Neural cell (in vitro differentiated cells): ENCODE measurements at regions not wholly inside any gene's neighbourhood (a gene's known extent, or its start where the extent isn't known, plus 50 kb on each side); places are given as distances from the start of the nearest gene placed in this dataset.

Source experiments
- CTCF ChIP-seq: fragments of 450-650 bp; IDR thresholded peaks from 2 replicates; pipeline ENCODE4 v1.5.1; 2014; ENCODE audit warnings: antibody characterized with exemption, mild to moderate bottlenecking, moderate library complexity; ENCODE audit not compliant: poor library complexity, severe bottlenecking
- EP300 ChIP-seq: fragments of 450-650 bp; conservative IDR thresholded peaks from 2 replicates; pipeline ENCODE4 v1.6.1; 2014; ENCODE audit warnings: antibody characterized with exemption, mild to moderate bottlenecking, moderate library complexity; ENCODE audit not compliant: poor library complexity, severe bottlenecking
- EZH2 ChIP-seq: fragments of 200-600, 300-800 bp; shearing (Covaris generic), sonication (generic); IDR thresholded peaks from 2 replicates; pipeline ENCODE4 v1.6.1; 2014; ENCODE audit warnings: antibody characterized with exemption, low read length, borderline replicate concordance, mild to moderate bottlenecking; ENCODE audit not compliant: insufficient read depth, poor library complexity, severe bottlenecking
- POLR2AphosphoS5 ChIP-seq: IDR thresholded peaks from 2 replicates; pipeline ENCODE4 v1.6.1; 2012
- RAD21 ChIP-seq: fragments of 450-650 bp; conservative IDR thresholded peaks from 2 replicates; pipeline ENCODE4 v1.6.1; 2014; ENCODE audit warnings: antibody characterized with exemption, mild to moderate bottlenecking, moderate library complexity
- REST ChIP-seq: IDR thresholded peaks from 2 replicates; pipeline ENCODE4 v1.6.1; 2012; ENCODE audit warnings: borderline replicate concordance
- SMC3 ChIP-seq: fragments of 450-650 bp; conservative IDR thresholded peaks from 2 replicates; pipeline ENCODE4 v1.6.1; 2014; ENCODE audit warnings: antibody characterized with exemption, mild to moderate bottlenecking, moderate library complexity; ENCODE audit not compliant: poor library complexity
- TAF1 ChIP-seq: IDR thresholded peaks from 2 replicates; pipeline ENCODE4 v1.6.1; 2012; ENCODE audit warnings: low read depth

- TF ChIP-seq CTCF (no peak), SMC3 (no peak), POLR2AphosphoS5 (no peak), REST (no peak), EZH2 (no peak), RAD21 (no peak), EP300 (no peak), TAF1 (no peak)
Measured at GRCh38 chr4:60461551-60461950, 738.6 kb upstream of the ADGRL3 start.
